ENCODE measurements at regions not wholly inside any gene's neighbourhood (a gene's known extent, or its start where the extent isn't known, plus 50 kb on each side); places are given as distances from the start of the nearest gene placed in this dataset.

DNA sequence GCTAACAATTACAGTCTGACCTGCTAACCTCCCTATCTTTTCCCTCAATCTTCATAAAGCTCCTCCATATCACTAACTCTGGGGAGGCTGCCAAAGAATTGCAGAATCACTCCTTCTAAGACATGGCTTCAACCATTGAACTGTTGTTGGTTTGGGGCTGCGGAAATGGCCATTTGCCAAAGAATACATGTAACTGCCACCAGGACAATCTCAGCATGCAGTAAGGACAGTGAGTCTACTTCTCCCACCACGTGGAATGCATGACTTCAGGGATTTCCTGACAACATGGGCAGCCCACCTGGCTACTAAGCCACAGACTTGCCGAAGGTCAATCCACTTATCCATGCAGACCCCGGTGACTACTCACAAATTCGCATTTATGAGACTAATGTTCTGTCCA, 104.3 kb upstream of the NUDT7 start:
- Histone ChIP-seq H3K4me3 (no peak overlapping the region), H3K27me3 (ENCODE audit: low read depth) (no peaks in the 10 kb centered on the region), H3K9me3 (no peaks in the 10 kb centered on the region), H3K4me1 (no peaks in the 10 kb centered on the region), H3K27ac (no peak overlapping the region), H3K36me3 (no peaks in the 10 kb centered on the region)
- ATAC-seq (no peak), DNase-seq (no peak)
- intact Hi-C loops (cut with DNase I) = no loop called here
- TF ChIP-seq, protein P1, sequence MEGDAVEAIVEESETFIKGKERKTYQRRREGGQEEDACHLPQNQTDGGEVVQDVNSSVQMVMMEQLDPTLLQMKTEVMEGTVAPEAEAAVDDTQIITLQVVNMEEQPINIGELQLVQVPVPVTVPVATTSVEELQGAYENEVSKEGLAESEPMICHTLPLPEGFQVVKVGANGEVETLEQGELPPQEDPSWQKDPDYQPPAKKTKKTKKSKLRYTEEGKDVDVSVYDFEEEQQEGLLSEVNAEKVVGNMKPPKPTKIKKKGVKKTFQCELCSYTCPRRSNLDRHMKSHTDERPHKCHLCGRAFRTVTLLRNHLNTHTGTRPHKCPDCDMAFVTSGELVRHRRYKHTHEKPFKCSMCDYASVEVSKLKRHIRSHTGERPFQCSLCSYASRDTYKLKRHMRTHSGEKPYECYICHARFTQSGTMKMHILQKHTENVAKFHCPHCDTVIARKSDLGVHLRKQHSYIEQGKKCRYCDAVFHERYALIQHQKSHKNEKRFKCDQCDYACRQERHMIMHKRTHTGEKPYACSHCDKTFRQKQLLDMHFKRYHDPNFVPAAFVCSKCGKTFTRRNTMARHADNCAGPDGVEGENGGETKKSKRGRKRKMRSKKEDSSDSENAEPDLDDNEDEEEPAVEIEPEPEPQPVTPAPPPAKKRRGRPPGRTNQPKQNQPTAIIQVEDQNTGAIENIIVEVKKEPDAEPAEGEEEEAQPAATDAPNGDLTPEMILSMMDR (IDR thresholded peaks at IDR 0.05) = no peak

DNA sequence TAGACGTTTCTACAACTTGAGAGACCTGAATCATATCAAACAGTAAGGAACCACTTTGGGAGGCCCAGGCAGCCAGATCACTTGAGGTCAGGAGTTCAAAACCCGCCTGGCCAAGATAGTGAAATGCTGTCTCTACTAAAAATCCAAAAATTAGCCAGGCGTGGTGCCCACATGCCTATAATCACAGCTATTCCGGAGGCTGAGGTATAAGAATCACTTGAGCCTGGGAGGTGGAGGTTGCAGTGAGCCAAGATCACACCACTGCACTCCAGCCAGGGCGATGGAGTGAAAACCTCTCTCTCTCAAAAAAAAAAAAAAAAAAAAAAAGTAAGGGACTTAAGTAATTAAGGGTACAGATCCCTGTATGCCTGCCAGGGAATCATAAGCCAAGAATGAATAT, 103.4 kb upstream of the NUDT7 start:
- Histone ChIP-seq H3K4me1 (no peaks in the 10 kb centered on the region), H3K4me3 (no peak overlapping the region), H3K36me3 (no peaks in the 10 kb centered on the region), H3K27me3 (ENCODE audit: low read depth) (no peaks in the 10 kb centered on the region), H3K27ac (no peak overlapping the region), H3K9me3 (no peaks in the 10 kb centered on the region)
- ATAC-seq (no peak), DNase-seq (no peak)
- TF ChIP-seq, protein P1 (IDR thresholded peaks at IDR 0.05) = no peak
- intact Hi-C loops (cut with DNase I) = no loop called here

DNA sequence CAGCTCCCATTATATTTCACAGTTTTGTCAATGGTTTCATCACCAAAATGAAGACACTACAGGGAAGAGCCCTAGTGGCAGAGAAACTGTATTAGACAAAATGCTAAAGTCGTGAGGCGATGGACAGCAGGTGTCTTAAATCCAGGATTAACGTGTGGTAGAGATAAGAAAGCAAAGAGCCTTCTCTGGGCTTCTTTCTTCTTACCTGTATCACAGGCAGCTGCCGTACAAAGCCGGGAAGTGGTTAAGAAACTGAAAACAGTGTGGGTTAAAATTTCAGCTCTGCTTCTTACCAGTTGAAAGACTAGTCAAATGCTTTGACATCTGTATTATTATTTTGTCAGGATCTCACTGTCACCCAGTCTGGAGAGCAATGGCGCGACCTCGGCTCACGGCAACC, 98.2 kb upstream of the NUDT7 start:
- Histone ChIP-seq H3K4me1 (no peaks in the 10 kb centered on the region), H3K4me3 (no peak overlapping the region), H3K9me3 (no peaks in the 10 kb centered on the region), H3K27me3 (ENCODE audit: low read depth) (no peaks in the 10 kb centered on the region), H3K27ac (no peak overlapping the region), H3K36me3 (no peaks in the 10 kb centered on the region)
- TF ChIP-seq, protein P1 (IDR thresholded peaks at IDR 0.05) = no peak
- no peak for ATAC-seq
- intact Hi-C loops (cut with DNase I) = no loop called here
- DNase-seq = no peak

DNA sequence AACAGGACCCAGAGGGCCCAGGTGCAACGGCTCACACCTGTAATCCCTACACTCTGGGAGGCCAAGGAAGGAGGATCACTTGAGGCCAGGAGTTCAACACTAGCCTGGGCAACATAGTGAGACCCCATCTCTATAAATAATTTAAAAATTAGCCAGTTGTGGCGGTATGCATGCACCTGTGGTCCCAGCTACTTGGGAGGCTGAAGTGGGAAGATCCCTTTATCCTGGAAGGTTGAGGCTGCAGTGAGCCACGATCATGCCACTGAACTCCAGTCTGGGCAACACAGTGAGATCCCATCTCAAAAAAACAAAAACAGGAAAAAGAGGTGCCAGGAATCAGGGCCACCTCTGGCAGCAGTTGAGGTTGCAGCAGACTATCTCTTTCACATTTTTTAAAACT, 85.7 kb upstream of the NUDT7 start:
- ATAC-seq (no peak), DNase-seq (no peak)
- Histone ChIP-seq H3K9me3 (no peaks in the 10 kb centered on the region), H3K27me3 (ENCODE audit: low read depth) (no peaks in the 10 kb centered on the region), H3K36me3 (no peaks in the 10 kb centered on the region), H3K4me1 (no peaks in the 10 kb centered on the region), H3K4me3 (no peak overlapping the region), H3K27ac (no peak overlapping the region)
- TF ChIP-seq, protein P1 (IDR thresholded peaks at IDR 0.05) = no peak
- intact Hi-C loops (cut with DNase I) = no loop called here

DNA sequence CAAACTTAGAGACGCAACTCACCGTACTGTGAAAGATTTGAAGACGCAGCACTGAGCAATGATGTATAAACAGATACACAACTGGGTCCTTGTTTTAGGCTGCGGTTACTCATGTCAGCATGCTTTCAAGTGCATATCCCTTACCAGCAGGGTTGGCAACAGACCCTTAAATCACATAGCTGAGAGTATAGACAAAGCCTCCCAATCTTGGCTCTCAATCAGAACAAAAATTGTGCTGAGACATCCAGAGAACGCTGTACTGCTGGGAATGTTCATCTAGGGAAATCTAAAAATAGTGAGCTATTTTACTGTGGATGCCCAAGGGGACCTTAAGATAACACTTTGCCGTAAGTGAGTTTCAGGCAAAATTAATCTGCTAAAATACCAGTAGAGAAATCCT, 84.4 kb upstream of the NUDT7 start:
- DNase-seq = no peak

More for the DNA sequence above, 84.4 kb upstream of the NUDT7 start:
- no peaks in the 10 kb centered on the region for H3K36me3 ChIP-seq
- H3K27me3 ChIP-seq (ENCODE audit: low read depth) = no peaks in the 10 kb centered on the region
- no peak for ATAC-seq
- TF ChIP-seq, protein P1 (IDR thresholded peaks at IDR 0.05) = no peak
- no peaks in the 10 kb centered on the region for H3K9me3 ChIP-seq
- H3K4me3 ChIP-seq = no peak overlapping the region
- intact Hi-C loops (cut with DNase I) = no loop called here
- H3K4me1 ChIP-seq = no peaks in the 10 kb centered on the region
- no peak overlapping the region for H3K27ac ChIP-seq

All from lower lobe of right lung (tissue), 2 donors.